WI38 (cell line): ENCODE measurements at regions not wholly inside any gene's neighbourhood (a gene's known extent, or its start where the extent isn't known, plus 50 kb on each side); places are given as distances from the start of the nearest gene placed in this dataset.

Experiments used
- H3K4me3 ChIP-seq: 2 replicates; pipeline ENCODE4 v1.5.1; 2011; ENCODE audit warnings: low read depth, mild to moderate bottlenecking, control low read depth, low read length
- TF ChIP-seq, protein P1 (sequence below): IDR thresholded peaks from 2 replicates; pipeline ENCODE4 v1.5.1; 2012; ENCODE audit warnings: low read depth, mild to moderate bottlenecking, control low read depth, low read length

- TF ChIP-seq, protein P1, sequence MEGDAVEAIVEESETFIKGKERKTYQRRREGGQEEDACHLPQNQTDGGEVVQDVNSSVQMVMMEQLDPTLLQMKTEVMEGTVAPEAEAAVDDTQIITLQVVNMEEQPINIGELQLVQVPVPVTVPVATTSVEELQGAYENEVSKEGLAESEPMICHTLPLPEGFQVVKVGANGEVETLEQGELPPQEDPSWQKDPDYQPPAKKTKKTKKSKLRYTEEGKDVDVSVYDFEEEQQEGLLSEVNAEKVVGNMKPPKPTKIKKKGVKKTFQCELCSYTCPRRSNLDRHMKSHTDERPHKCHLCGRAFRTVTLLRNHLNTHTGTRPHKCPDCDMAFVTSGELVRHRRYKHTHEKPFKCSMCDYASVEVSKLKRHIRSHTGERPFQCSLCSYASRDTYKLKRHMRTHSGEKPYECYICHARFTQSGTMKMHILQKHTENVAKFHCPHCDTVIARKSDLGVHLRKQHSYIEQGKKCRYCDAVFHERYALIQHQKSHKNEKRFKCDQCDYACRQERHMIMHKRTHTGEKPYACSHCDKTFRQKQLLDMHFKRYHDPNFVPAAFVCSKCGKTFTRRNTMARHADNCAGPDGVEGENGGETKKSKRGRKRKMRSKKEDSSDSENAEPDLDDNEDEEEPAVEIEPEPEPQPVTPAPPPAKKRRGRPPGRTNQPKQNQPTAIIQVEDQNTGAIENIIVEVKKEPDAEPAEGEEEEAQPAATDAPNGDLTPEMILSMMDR, result no peak
- no peak overlapping the region for H3K4me3 ChIP-seq
Observed at GRCh38 chr10:44293306-44293778, 91.6 kb downstream of the CXCL12 start.

DNA sequence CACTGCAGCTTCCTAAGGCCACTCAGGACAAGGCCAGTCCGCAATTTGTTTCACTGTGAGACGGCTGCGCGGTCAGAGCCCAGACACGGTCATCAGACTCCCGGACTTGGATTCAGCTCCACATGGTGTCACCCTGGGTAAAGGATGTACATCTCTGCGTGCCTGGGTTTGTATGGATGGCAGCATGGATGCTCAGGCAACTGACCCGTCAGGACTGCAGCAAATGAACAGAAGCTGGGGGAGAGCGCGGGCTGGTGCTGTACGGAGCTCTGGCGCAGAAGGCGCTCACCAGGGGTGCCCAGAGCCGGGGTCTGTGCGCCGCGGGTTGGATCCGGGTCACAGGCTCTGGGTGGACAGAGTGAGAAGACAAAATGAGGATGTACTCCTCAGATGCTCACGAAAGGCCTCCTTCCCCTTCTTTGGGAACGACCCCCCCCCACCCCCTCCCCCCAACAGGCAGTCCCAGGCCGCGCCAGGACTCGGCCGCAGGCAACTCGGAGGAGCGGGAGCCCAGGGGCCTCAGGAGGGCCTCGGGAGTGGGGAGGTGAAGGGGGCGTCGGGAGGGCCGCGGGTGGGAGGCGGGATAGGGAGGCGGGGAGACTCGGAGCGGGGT lies 92.4 kb downstream of the CXCL12 start:
- no peak overlapping the region for H3K4me3 ChIP-seq
- TF ChIP-seq, protein P1, result no peak

- H3K4me3 ChIP-seq, result no peak overlapping the region
- TF ChIP-seq, protein P1, result no peak
Observed at GRCh38 chr10:44291091-44291490, 93.8 kb downstream of the CXCL12 start.

- TF ChIP-seq, protein P1, result no peak
- H3K4me3 ChIP-seq, result no peak overlapping the region
Observed at GRCh38 chr10:44289125-44289524, 95.8 kb downstream of the CXCL12 start.

DNA sequence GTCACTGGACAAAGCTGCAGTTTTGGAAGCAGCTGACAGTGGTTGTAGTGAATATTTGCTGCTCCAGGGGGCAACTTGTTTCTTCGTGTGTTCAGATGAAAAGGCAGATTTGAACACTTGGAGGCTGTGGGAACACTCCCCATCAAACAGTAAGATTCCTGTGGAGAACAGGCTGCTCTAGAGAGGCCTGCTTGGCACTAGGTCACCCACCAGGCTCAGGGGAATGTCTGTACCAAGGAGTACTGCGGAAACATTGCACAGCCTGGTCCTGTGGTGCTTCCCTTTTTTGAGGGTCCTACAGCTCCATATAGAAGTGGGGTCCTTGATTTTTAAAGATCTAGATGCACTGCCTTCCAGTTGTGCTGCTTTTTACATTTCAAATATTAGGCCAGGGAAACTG lies 97.5 kb downstream of the CXCL12 start:
- TF ChIP-seq, protein P1, result no peak
- H3K4me3 ChIP-seq, result no peak overlapping the region

GRCh38 chr10:44284198-44285084 lies 100.5 kb downstream of the CXCL12 start:
- TF ChIP-seq, protein P1, result no peak
- H3K4me3 ChIP-seq, result no peak overlapping the region
